Stimulated activated CD8-positive, alpha-beta memory T cell treated with anti-CD3 and anti-CD28 coated beads, Interleukin-15, amount 100 ng/mL, for 24 hours (primary cell): ENCODE measurements at regions not wholly inside any gene's neighbourhood (a gene's known extent, or its start where the extent isn't known, plus 50 kb on each side); places are given as distances from the start of the nearest gene placed in this dataset.

Source experiments
- DNase-seq: peaks from one replicate; pipeline ENCODE4 v3.0.0-alpha.2; 2020; ENCODE audit warnings: low read depth

GRCh38 chr17:79539944-79540705, 70.7 kb downstream of the RBFOX3 start:
- DNase-seq: no peak

- no peak for DNase-seq
These were observed 72.6 kb downstream of the RBFOX3 start for GRCh38 chr17:79538291-79538690.

DNA sequence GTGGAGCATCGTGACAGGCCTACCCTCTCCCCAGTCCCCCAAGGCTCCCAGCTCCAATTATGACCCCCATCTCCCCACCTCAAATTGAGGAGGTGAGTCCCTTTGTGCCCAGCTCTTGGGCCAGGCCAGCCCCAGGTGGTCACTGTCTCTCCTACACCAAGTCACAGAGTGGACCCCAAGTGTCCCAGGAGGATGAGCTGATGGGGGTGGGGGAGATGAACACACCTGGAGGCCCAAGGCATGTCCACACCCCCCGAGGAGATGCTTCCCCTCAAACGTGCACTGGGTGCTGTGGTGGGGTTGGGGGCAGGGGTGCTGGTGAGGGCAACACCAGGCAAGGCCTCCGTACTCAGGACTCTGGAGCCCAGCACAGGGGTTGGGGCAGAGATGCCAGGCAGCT, 73.2 kb downstream of the RBFOX3 start:
- no peak for DNase-seq

DNA sequence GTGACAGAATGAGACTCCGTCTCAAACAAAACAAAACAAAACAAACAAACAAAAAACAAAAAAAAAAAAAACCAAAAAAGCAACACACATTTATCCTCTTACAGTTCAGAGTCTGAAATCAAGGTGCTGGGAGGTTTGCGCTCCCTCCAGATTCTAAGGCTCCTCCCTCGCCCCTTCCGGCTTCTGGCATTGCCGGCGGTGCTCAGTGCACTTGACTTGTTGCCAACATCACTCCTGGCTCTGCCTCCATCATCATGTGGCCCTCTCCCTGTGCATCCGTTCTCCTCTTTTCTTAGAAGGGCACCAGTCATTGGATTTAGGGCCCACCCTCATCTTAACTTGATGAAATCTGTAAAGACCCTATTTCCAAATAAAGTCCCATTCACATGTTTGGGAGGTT, 73.8 kb downstream of the RBFOX3 start:
- DNase-seq: no peak

DNA sequence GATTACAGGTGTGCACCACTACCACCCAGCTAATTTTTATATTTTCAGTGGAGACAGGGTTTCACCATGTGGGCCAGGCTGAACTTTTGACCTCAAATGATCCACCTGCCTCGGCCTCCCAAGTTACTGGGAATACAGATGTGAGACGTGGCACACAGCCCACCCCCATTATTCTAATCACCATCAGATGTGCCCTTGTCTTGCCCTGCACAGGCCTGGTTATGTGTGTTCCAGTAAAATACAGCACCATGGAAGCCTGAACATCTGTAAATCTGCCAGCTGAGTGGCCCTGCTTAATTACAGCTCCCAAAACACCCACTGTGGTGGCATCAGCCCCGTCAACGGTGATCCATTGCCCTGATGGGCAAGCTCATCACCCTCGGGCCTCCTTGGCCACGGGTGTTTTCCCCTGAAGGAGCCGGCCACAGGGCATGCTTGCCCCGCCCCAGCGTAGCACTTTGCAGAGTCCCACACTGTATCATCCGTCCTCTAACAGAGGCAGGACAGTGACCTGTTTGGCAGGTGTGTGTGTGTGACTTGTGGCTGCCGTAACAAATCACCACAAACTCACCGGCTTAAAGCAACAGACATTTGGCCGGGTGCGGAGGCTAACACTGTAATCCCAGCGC, 74.5 kb downstream of the RBFOX3 start:
- no peak for DNase-seq

DNA sequence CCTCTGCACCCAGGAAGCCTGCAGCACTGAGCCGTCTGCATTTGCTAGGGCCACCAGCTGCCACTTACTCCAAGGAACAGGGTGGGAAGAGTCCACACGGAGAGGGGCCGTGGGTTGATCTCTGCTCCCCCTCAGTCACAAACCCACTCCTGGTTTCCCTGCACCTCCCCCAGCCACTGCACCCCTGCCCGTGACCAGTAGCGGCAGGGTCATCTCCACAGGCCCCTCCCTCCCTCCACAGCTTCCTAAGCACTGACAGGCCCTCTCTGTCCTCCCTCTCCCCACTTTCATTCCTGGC, 75.2 kb downstream of the RBFOX3 start:
- DNase-seq: no peak

- DNase-seq: no peak
These were observed 75.8 kb downstream of the RBFOX3 start for GRCh38 chr17:79534851-79535727.

DNA sequence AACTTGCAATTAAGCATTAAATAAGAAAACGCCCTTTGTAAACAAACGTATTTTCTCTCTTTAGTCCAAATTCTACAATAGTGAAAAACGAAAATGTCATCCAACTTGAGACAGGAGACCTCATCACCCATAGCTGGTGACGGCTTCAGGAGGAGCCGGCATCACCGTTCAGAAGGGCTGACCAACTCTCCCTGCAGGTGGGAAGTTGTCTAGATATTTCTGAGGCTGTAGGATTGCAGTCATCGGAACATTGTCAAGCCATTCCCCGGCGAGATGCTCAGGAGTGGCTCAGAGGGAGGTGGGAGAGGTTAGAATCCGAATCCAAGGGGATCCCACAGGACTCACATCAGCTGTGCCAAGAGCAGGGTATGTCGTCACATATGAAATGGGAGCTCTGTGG, 76.7 kb downstream of the RBFOX3 start:
- DNase-seq: no peak

GRCh38 chr17:79533116-79533515, 77.7 kb downstream of the RBFOX3 start:
- no peak for DNase-seq

GRCh38 chr17:79532107-79532790, 78.6 kb downstream of the RBFOX3 start:
- no peak for DNase-seq

DNA sequence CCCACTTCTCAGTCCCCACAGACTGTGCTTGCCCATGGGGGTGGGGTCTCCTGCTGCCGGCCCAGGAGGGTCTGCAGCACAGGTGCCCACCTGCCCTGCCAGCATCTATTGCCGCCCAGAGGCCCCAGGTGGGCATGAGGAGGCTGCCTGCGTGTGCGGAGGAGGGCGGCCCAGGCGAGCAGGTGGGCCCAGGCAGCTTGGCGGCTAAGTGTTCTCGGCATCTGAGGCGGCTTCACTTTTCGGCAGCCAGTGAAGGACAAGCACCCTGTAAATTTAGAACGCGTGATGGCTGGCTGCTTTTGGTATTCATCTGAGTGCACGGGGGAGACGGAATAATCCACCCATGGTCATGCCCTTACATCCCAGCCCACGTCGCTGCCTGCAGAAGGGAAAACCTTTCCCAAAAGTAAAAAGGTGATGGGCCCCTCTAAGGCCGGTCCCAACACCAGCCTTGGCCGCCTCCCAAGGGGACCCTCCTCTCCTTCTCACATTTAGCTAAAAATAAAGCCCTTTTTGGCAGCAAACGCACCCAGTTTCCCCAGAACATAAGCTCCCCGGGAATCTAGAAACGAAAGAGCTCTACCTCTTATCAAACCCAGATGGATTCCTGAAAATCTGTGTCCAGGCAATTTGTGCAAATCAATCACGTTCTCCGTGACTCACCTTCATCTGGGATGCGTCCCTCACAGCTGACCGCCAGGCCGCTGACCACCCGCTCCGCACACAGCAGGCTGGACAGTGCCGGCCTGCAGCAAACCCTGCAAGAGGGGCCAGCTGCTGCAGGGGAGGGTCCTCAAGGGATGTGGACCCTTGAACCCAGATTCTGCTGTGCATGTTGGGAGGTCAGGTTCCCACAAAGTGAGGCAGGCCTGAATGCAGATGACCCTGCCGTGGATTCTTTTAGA, 79.4 kb downstream of the RBFOX3 start:
- DNase-seq: no peak

DNA sequence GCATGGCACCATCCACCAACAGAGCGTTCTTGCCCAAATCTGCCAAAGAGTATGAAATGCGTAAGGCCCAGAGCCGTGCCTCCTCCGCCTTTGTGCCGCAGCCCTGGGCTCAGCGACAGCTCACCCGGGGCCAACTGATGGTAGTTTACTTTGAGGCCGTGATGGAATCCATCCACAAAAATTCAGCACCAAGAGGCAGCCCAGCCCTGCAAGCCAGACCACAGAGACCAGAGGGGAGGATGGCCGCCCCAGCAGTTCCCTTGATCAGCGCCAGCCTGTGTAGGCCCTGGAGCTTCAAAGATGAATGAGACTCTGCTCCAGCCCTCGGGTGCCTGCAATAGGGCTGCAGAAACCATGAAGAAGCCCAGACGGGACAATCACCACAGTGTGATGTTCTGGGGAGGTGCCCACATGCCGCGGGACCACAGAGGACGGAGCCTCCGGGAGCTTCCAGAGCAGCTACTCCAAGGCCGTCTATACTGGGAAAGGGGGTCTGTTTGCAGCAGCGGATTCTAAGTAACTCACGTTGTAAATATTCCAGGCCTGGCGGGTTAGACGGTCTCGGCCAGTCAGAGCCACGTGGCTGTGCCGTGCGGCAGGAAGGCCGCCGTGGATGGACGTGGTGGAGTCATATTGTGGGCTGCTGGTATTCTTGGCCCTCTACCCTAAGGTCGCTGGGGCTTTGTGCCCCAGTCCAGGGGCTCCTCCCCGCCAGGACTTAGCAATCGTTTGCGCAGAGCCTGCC, 80.3 kb downstream of the RBFOX3 start:
- DNase-seq: no peak

- no peak for DNase-seq
These were observed 81.2 kb downstream of the RBFOX3 start for GRCh38 chr17:79529661-79530081.

GRCh38 chr17:79528592-79529125, 82.2 kb downstream of the RBFOX3 start:
- DNase-seq: no peak

GRCh38 chr17:79527306-79527705, 83.5 kb downstream of the RBFOX3 start:
- DNase-seq: no peak

GRCh38 chr17:79525793-79526677, 84.8 kb downstream of the RBFOX3 start:
- DNase-seq: no peak

DNA sequence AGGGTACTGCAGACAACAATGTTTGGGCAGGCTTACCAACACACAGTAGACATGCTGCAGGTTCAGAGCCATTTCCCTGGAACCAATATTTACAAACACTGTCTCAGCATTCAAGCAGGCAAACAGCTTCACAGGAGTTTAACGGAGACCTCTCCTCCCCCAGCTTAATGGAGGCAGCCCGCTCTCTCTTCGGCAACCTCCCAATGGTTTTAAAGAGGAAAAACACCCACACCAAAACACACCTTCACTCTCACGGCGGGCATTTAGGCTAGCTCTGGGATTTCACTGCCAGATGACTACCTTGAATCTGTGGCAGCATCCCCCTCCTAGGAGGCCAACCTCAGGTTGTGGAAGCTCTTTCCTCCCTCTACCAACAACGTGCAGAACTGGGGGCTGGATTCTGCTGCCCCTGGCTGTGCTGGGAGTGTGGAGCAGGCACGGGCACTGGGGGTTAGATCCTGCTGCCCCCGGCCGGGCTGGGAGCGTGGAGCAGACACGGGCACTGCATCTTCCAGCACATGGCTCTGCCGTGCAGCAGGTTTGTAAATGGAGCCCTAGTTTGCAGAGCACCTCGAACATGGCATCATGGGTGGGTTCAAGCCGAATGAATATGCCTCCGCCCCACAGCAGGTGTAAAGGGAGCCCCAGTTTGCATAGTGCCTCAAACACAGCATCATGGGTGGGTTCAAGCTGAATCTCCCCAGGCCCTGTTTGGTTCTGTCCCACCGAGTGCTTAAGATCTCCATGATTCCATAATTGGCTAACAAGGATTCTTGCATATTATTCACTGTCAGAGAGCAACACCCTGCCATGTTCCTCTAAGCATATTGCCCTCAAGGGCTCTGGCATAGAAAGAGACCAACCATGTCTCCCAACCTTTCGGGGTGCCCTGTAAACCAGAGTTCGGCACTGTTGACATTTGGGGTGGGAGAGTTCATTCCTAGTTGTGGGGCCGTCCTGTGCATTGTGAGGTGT, 86.4 kb downstream of the RBFOX3 start:
- DNase-seq: no peak

GRCh38 chr17:79522414-79522813, 88.4 kb downstream of the RBFOX3 start:
- DNase-seq: no peak
